ENCODE measurements at regions not wholly inside any gene's neighbourhood (a gene's known extent, or its start where the extent isn't known, plus 50 kb on each side); places are given as distances from the start of the nearest gene placed in this dataset.

- Histone ChIP-seq H3K4me3 (ENCODE audit: control insufficient read depth in 2 of 3, extremely low read depth in 1 of 3, insufficient read depth in 2 of 3, low read depth in 1 of 3, low read length in 3 of 3) (no peak overlapping the region), H3K27ac (ENCODE audit: control insufficient read depth, insufficient read depth, low read length) (no peak overlapping the region), H3K79me2 (ENCODE audit: control insufficient read depth, insufficient read depth, low read length) (no peaks in the 10 kb centered on the region), H3K9me3 (ENCODE audit: control insufficient read depth, low read depth, low read length) (no peaks in the 10 kb centered on the region), H3K36me3 (ENCODE audit: control insufficient read depth in 2 of 2, extremely low read depth in 1 of 2, insufficient read depth in 2 of 2, low read length in 2 of 2) (no peaks in the 10 kb centered on the region), H3K9ac (ENCODE audit: control insufficient read depth, extremely low read depth, insufficient read depth, low read length) (no peak overlapping the region), H3K9me1 (ENCODE audit: control insufficient read depth, extremely low read depth, insufficient read depth, low read length) (no peaks in the 10 kb centered on the region), H3K27me3 (ENCODE audit: control insufficient read depth, extremely low read depth, insufficient read depth, low read length) (no peaks in the 10 kb centered on the region), H4K20me1 (ENCODE audit: control insufficient read depth, extremely low read depth, insufficient read depth, low read length) (no peaks in the 10 kb centered on the region), H2AFZ (ENCODE audit: control insufficient read depth, low read length) (no peak overlapping the region), H3K4me1 (ENCODE audit: control insufficient read depth, extremely low read depth, insufficient read depth, low read length) (peaks cover 11% of the 10 kb centered on the region), H3K4me2 (ENCODE audit: control insufficient read depth, extremely low read depth, insufficient read depth, low read depth, low read length) (no peak overlapping the region)
- no peak for TF ChIP-seq CTCF (optimal IDR thresholded peaks at IDR 0.05 in 1 of 3, IDR thresholded peaks at IDR 0.05 in 1 of 3, conservative IDR thresholded peaks at IDR 0.05 in 1 of 3; ENCODE audit: extremely low read depth in 1 of 3, insufficient read depth in 2 of 3, low read length in 3 of 3)
- no peak for TF ChIP-seq EZH2 (IDR thresholded peaks at IDR 0.05; ENCODE audit: low read length)
- FAIRE-seq (no peak), DNase-seq (ENCODE audit: low read depth, low spot score) (no peak)
- dilution Hi-C loops (cut with MboI; ENCODE audit: extremely low pct_ligation_motif_present, low sequenced_read_pairs): no loop called here
Observed at GRCh38 chr2:217431577-217432269, 571.1 kb downstream of the TNS1 start.

GRCh38 chr2:217430916-217431576 lies 571.2 kb upstream of the TNP1 start:
- no peak overlapping the region for H3K27ac ChIP-seq (ENCODE audit: control insufficient read depth, insufficient read depth, low read length)
- H3K4me1 ChIP-seq (ENCODE audit: control insufficient read depth, extremely low read depth, insufficient read depth, low read length): peaks cover 11% of the 10 kb centered on the region
- no peaks in the 10 kb centered on the region for H4K20me1 ChIP-seq (ENCODE audit: control insufficient read depth, extremely low read depth, insufficient read depth, low read length)
- no peaks in the 10 kb centered on the region for H3K9me3 ChIP-seq (ENCODE audit: control insufficient read depth, low read depth, low read length)
- no peaks in the 10 kb centered on the region for H3K27me3 ChIP-seq (ENCODE audit: control insufficient read depth, extremely low read depth, insufficient read depth, low read length)
- H3K9ac ChIP-seq (ENCODE audit: control insufficient read depth, extremely low read depth, insufficient read depth, low read length): no peak overlapping the region
- TF ChIP-seq EZH2 (IDR thresholded peaks at IDR 0.05; ENCODE audit: low read length): no peak
- TF ChIP-seq CTCF (optimal IDR thresholded peaks at IDR 0.05 in 1 of 3, IDR thresholded peaks at IDR 0.05 in 1 of 3, conservative IDR thresholded peaks at IDR 0.05 in 1 of 3; ENCODE audit: extremely low read depth in 1 of 3, insufficient read depth in 2 of 3, low read length in 3 of 3): no peak
- H3K9me1 ChIP-seq (ENCODE audit: control insufficient read depth, extremely low read depth, insufficient read depth, low read length): no peaks in the 10 kb centered on the region
- DNase-seq (ENCODE audit: low read depth, low spot score): no peak
- H3K4me3 ChIP-seq (ENCODE audit: control insufficient read depth in 2 of 3, extremely low read depth in 1 of 3, insufficient read depth in 2 of 3, low read depth in 1 of 3, low read length in 3 of 3): no peak overlapping the region
- no peak overlapping the region for H2AFZ ChIP-seq (ENCODE audit: control insufficient read depth, low read length)
- no peak for FAIRE-seq
- H3K79me2 ChIP-seq (ENCODE audit: control insufficient read depth, insufficient read depth, low read length): no peaks in the 10 kb centered on the region
- H3K4me2 ChIP-seq (ENCODE audit: control insufficient read depth, extremely low read depth, insufficient read depth, low read depth, low read length): no peak overlapping the region
- H3K36me3 ChIP-seq (ENCODE audit: control insufficient read depth in 2 of 2, extremely low read depth in 1 of 2, insufficient read depth in 2 of 2, low read length in 2 of 2): no peaks in the 10 kb centered on the region
- dilution Hi-C loops (cut with MboI; ENCODE audit: extremely low pct_ligation_motif_present, low sequenced_read_pairs): no loop called here

All from keratinocyte (primary cell).